ENCODE measurements at regions not wholly inside any gene's neighbourhood (a gene's known extent, or its start where the extent isn't known, plus 50 kb on each side); places are given as distances from the start of the nearest gene placed in this dataset.

- TF ChIP-seq KLF17 (tag by site-specific recombination; IDR thresholded peaks at IDR 0.05) (no peak), HOXA7 (CRISPR knock-in tag; IDR thresholded peaks at IDR 0.05; ENCODE audit: borderline replicate concordance) (no peak), CTCF (tag by site-specific recombination; IDR thresholded peaks at IDR 0.05) (no peak), ZEB2 (tag by site-specific recombination; IDR thresholded peaks at IDR 0.05) (no peak), OSR2 (tag by site-specific recombination; IDR thresholded peaks at IDR 0.05) (no peak)
These were observed 182.5 kb upstream of the KCNH8 start for GRCh38 chr3:18965781-18966180.

Measured in HEK293 (cell line).